GM18498 (cell line): ENCODE measurements at regions not wholly inside any gene's neighbourhood (a gene's known extent, or its start where the extent isn't known, plus 50 kb on each side); places are given as distances from the start of the nearest gene placed in this dataset.
"Not testable (repeated sequence)": the region's sequence is repeated elsewhere in the genome, so short reads cannot be mapped to it uniquely, and the experiment has no call there.

ENCODE experiments used
- ATAC-seq: cut with Tn5 transposase; IDR thresholded peaks from one replicate; pipeline ENCODE4 v1.9.1; 2021; ENCODE audit warnings: mild to moderate bottlenecking, moderate library complexity; ENCODE audit not compliant: unreplicated experiment

DNA sequence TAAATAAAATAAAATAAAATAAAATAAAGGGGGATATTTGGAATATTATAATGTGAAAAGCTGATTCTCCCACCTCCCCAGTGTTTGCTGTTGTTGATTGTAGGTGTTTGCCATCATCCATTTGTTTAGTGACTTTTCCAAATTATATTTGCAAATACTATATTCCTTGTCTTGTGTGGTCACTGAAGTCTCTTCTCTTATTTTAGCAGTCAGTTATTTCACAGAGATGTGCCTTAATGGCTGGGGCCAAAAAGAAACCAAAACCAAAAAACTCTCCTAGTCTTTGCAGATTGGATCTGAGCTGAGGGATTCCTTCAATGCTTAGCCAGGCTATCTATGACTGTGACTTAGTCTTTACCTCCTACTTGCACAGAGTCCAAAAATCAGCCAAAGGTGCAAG is 70.9 kb upstream of the ZNF169 start:
- no peak for ATAC-seq

DNA sequence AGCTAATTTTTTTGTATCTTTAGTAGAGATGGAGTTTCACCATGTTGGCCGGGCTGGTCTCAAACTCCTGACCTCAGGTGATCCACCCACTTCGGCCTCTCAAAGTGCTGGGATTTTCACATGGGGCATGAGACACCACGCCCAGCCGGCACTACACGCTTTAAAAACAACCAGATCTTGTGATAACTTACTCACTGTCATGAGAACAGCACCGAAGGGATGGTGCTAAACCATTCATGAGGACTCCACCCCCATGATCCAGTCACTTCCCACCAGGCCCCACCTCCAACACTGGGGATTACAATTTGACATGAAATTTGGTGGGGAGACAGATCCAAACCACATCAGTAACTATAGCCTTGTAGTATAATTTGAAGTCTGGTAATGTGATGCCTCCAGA is 67.4 kb upstream of the ZNF169 start:
- not testable (repeated sequence) for ATAC-seq

DNA sequence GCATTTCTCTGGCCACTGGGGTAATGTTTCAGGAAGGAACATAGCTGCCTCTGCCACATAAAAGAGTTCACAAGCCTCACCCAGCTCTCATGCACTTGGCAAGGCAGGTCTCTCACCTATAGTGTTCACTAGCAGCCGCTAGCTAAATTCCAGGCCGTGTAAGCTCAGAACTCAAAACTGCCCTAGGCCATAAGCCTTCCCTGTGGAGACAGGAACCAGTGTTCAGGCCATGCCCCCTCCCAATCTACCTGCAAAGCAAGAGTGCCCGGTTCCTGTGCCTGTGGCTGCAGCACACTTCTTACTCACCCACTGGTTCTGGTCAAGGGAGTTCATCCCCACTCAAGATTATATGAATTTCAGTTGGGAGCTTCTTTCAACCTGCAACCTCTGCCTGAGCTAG is 60.7 kb upstream of the ZNF169 start:
- no peak for ATAC-seq

DNA sequence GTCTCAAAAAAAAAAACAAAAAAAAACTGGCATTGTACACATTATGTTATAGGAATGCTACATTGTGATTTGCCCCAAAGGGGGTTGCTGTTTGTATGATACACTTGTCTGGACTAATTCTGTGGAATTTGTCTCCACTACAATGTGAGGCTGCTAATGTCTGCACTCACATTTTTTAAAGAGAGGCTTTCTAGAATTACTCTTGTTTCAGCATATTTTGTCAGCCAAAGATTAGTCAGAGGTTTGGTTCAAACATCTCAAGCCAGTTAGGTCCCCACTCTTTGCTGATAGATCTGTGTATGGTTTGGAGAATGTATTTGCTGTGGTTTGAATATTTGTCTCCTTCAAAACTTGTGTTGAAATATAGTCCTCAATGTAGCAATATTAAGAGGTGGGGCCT is 59.3 kb upstream of the ZNF169 start:
- no peak for ATAC-seq

DNA sequence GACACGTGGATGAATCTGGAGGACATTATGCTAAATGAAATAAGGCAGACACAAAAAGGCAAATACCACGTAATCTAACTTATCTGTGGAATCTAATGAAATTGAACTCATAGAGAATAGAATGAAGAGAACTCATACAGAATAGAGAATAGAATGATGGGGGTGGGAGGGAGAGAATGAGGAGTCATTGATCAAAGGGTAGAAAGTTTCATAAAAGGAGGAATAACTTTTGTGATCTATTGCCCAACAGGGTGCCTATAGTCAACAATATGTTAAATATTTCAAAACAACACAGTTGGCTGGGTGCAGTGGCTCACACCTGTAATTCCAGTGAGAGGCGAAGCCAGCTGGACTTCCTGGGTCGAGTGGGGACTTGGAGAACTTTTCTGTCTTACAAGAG is 54.9 kb upstream of the ZNF169 start:
- ATAC-seq: no peak

DNA sequence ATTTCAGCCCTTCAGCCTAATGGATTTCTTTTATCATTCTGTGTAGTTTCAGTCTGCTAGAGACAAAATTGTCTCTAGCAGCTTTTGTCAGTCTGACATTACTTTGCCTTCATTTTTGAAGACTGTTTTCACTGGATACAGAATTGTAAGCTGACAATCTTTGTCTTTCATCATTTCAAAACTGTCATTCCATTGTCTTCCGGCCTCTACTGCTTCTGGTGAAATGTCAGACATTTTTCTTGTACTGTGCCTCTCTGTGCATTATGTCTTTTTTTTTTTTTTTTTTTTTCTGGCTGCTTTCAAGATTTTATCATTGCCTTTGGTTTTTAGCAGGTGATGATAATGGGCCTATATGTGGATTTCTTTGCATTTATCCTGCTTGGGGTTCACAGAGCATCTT is 51.3 kb upstream of the ZNF169 start:
- ATAC-seq: no peak
